Sigmoid colon (tissue), 3 donors: ENCODE measurements at regions not wholly inside any gene's neighbourhood (a gene's known extent, or its start where the extent isn't known, plus 50 kb on each side); places are given as distances from the start of the nearest gene placed in this dataset.

Experiments
- CTCF ChIP-seq, 4 experiments: fragments of 450-650 bp in 3 of 4; fragments of 200-600 bp in 1 of 4; IDR thresholded peaks; one replicate each; pipeline ENCODE4 v1.5.1; 2016 to 2019; ENCODE audit warnings: antibody characterized with exemption in 4 of 4, mild to moderate bottlenecking in 3 of 4, moderate library complexity in 2 of 4
- POLR2A ChIP-seq, 2 donors: fragments of 450-650 bp; IDR thresholded peaks; one replicate each; pipeline ENCODE4 v1.6.1; 2016; ENCODE audit warnings: antibody characterized with exemption in 2 of 2, mild to moderate bottlenecking in 2 of 2, moderate library complexity in 2 of 2

- no peak for TF ChIP-seq CTCF (IDR thresholded peaks at IDR 0.05)
- no peak for TF ChIP-seq POLR2A (IDR thresholded peaks at IDR 0.05)
These were observed 62.3 kb upstream of the SLCO4A1 start for GRCh38 chr20:62580052-62580451.
